Neural cell (in vitro differentiated cells): ENCODE measurements at regions not wholly inside any gene's neighbourhood (a gene's known extent, or its start where the extent isn't known, plus 50 kb on each side); places are given as distances from the start of the nearest gene placed in this dataset.

ENCODE experiments used
- TF ChIP-seq, protein P1 (sequence below): IDR thresholded peaks from 2 replicates; pipeline ENCODE4 v1.6.1; 2012; ENCODE audit warnings: borderline replicate concordance
- TF ChIP-seq, protein P2 (sequence below): fragments of 450-650 bp; IDR thresholded peaks from 2 replicates; pipeline ENCODE4 v1.5.1; 2014; ENCODE audit warnings: antibody characterized with exemption, mild to moderate bottlenecking, moderate library complexity; ENCODE audit not compliant: poor library complexity, severe bottlenecking

DNA sequence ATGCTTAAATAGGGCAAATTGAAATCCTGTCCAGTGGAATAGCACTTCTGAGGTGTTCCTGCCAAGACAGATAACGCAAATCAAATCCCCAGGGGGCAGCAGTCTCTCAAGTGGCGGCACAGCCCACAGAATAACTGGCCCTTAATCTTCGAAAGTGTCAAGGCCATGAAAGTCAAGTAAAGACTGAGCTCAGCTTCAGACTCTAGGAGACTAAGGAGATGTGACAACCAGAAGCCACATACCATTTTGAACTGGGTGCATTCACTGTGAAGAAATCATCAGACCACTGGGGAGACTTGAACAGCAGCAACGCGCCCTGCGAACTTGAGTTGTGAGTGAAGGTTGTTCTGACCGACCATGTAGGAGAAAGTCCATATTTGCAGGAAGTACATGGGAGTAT is 66.0 kb upstream of the ASAP2 start:
- TF ChIP-seq, protein P1, sequence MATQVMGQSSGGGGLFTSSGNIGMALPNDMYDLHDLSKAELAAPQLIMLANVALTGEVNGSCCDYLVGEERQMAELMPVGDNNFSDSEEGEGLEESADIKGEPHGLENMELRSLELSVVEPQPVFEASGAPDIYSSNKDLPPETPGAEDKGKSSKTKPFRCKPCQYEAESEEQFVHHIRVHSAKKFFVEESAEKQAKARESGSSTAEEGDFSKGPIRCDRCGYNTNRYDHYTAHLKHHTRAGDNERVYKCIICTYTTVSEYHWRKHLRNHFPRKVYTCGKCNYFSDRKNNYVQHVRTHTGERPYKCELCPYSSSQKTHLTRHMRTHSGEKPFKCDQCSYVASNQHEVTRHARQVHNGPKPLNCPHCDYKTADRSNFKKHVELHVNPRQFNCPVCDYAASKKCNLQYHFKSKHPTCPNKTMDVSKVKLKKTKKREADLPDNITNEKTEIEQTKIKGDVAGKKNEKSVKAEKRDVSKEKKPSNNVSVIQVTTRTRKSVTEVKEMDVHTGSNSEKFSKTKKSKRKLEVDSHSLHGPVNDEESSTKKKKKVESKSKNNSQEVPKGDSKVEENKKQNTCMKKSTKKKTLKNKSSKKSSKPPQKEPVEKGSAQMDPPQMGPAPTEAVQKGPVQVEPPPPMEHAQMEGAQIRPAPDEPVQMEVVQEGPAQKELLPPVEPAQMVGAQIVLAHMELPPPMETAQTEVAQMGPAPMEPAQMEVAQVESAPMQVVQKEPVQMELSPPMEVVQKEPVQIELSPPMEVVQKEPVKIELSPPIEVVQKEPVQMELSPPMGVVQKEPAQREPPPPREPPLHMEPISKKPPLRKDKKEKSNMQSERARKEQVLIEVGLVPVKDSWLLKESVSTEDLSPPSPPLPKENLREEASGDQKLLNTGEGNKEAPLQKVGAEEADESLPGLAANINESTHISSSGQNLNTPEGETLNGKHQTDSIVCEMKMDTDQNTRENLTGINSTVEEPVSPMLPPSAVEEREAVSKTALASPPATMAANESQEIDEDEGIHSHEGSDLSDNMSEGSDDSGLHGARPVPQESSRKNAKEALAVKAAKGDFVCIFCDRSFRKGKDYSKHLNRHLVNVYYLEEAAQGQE = no peak
- TF ChIP-seq, protein P2, sequence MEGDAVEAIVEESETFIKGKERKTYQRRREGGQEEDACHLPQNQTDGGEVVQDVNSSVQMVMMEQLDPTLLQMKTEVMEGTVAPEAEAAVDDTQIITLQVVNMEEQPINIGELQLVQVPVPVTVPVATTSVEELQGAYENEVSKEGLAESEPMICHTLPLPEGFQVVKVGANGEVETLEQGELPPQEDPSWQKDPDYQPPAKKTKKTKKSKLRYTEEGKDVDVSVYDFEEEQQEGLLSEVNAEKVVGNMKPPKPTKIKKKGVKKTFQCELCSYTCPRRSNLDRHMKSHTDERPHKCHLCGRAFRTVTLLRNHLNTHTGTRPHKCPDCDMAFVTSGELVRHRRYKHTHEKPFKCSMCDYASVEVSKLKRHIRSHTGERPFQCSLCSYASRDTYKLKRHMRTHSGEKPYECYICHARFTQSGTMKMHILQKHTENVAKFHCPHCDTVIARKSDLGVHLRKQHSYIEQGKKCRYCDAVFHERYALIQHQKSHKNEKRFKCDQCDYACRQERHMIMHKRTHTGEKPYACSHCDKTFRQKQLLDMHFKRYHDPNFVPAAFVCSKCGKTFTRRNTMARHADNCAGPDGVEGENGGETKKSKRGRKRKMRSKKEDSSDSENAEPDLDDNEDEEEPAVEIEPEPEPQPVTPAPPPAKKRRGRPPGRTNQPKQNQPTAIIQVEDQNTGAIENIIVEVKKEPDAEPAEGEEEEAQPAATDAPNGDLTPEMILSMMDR = no peak
